B cell (primary cell): ENCODE measurements at regions not wholly inside any gene's neighbourhood (a gene's known extent, or its start where the extent isn't known, plus 50 kb on each side); places are given as distances from the start of the nearest gene placed in this dataset.

Experiments
- EZH2 ChIP-seq: IDR thresholded peaks from 2 replicates; pipeline ENCODE4 v1.6.1; 2012; ENCODE audit warnings: borderline replicate concordance, low read depth, mild to moderate bottlenecking, moderate library complexity, low read length; ENCODE audit not compliant: insufficient read depth, poor library complexity, severe bottlenecking
- TF ChIP-seq, protein P1 (sequence below): fragments of 200-600 bp; IDR thresholded peaks from one replicate; pipeline ENCODE4 v1.8.0; 2022; ENCODE audit warnings: antibody characterized with exemption, mild to moderate bottlenecking

DNA sequence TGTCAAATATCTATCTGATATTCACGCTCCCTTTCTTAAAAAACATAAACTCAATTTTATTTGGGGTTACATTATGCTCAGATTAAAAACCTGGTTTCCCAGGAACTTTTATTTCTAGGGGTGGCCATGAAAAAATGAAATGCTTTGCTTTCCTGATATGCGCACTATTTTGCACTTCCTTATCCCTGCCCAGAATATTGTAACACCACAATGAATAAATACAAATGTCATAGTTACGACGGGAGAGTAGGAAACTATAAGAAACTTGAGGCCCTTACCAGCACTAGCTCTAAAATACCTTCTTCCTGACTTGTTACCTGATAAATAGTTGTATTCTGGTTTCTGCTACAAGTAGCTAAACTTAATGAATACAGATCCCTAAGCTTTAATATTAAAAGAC lies 475.6 kb upstream of the CWC22 start:
- TF ChIP-seq, protein P1, sequence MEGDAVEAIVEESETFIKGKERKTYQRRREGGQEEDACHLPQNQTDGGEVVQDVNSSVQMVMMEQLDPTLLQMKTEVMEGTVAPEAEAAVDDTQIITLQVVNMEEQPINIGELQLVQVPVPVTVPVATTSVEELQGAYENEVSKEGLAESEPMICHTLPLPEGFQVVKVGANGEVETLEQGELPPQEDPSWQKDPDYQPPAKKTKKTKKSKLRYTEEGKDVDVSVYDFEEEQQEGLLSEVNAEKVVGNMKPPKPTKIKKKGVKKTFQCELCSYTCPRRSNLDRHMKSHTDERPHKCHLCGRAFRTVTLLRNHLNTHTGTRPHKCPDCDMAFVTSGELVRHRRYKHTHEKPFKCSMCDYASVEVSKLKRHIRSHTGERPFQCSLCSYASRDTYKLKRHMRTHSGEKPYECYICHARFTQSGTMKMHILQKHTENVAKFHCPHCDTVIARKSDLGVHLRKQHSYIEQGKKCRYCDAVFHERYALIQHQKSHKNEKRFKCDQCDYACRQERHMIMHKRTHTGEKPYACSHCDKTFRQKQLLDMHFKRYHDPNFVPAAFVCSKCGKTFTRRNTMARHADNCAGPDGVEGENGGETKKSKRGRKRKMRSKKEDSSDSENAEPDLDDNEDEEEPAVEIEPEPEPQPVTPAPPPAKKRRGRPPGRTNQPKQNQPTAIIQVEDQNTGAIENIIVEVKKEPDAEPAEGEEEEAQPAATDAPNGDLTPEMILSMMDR, result no peak
- no peak for TF ChIP-seq EZH2
